ENCODE measurements at regions not wholly inside any gene's neighbourhood (a gene's known extent, or its start where the extent isn't known, plus 50 kb on each side); places are given as distances from the start of the nearest gene placed in this dataset.
"Not testable (repeated sequence)": the region's sequence is repeated elsewhere in the genome, so short reads cannot be mapped to it uniquely, and the experiment has no call there.

DNA sequence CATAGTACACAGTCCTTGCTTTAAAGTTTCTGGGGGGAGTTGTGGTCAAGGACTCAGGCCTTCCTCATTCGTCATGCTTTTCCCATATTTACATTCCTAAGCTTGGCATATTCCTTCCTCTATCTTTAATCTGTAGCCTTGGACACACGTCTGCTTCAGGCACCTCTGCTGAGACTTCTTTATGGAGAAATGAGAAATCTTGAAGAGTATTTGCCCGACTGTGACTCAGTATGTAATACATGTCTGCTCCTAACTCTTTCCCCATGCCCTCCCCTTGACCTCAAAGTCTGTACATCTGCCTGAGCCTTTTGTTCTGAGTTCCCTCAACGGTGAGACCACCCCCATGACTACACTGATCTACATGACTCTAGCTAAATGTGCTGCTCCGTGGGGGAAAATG lies 246.1 kb downstream of the SI start:
- CTCF ChIA-PET, result no interaction called here
- intact Hi-C loops (cut with micrococcal nuclease), result no loop called here
- Mint-ChIP-seq H3K4me1 (ENCODE audit: low read depth) (no peaks in the 10 kb centered on the region), H3K27ac (no peak overlapping the region), H3K36me3 (ENCODE audit: low read depth) (no peaks in the 10 kb centered on the region), H3K9me3 (no peaks in the 10 kb centered on the region), H3K27me3 (ENCODE audit: low read depth) (no peaks in the 10 kb centered on the region), H3K4me3 (no peak overlapping the region)
- no peak for DNase-seq

DNA sequence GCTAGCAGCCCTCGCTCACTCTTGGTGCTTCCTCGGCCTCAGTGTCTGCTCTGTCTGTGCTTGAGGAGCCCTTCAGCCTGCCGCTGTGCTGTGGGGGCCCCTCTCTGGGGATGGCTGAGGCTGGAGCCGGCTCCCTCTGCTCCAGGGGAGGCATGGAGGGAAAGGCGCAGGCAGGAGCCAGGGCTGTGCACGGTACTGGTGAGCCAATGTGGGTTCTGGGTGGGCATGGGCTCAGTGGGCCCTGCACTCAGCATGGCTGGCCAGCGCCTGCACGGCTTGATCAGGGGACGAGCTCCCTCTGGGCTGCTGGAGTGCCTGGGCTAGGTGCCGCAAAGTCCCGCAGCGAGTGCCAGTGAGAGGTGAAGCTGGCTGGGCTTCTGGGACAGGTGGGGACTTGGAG lies 260.0 kb downstream of the SI start:
- H3K27ac Mint-ChIP-seq, result no peak overlapping the region
- H3K27me3 Mint-ChIP-seq (ENCODE audit: low read depth), result peaks cover 1% of the 10 kb centered on the region
- intact Hi-C loops (cut with micrococcal nuclease), result no loop called here
- H3K9me3 Mint-ChIP-seq, result peaks cover 11% of the 10 kb centered on the region
- no peak overlapping the region for H3K4me3 Mint-ChIP-seq
- CTCF ChIA-PET, result no interaction called here
- no peaks in the 10 kb centered on the region for H3K36me3 Mint-ChIP-seq (ENCODE audit: low read depth)
- no peak for DNase-seq
- no peaks in the 10 kb centered on the region for H3K4me1 Mint-ChIP-seq (ENCODE audit: low read depth)

DNA sequence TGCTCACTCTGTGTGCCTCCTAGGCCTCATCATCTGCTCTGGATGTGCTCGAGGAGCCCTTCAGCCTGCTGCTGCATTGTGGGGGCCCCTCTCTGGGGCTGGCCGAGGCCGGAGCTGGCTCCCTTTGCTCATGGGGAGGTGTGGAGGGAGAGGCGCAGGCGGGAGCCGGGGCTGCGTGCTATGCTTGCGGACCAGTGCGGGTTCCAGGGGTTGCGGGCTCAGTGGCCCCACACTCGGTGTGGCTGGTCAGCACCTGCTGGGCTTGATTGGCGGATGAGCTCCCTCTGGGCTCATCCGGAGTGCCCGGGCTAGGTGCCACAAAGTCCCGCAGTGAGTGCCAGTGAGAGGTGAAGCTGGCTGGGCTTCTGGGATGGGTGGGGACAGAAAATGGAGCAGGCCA lies 264.2 kb downstream of the SI start:
- no peak for DNase-seq
- Mint-ChIP-seq H3K27me3 (ENCODE audit: low read depth) (peaks cover 1% of the 10 kb centered on the region), H3K4me3 (no peak overlapping the region), H3K9me3 (peaks cover 10% of the 10 kb centered on the region), H3K4me1 (ENCODE audit: low read depth) (no peaks in the 10 kb centered on the region), H3K36me3 (ENCODE audit: low read depth) (no peaks in the 10 kb centered on the region), H3K27ac (no peak overlapping the region)
- CTCF ChIA-PET, result no interaction called here
- intact Hi-C loops (cut with micrococcal nuclease), result no loop called here

DNA sequence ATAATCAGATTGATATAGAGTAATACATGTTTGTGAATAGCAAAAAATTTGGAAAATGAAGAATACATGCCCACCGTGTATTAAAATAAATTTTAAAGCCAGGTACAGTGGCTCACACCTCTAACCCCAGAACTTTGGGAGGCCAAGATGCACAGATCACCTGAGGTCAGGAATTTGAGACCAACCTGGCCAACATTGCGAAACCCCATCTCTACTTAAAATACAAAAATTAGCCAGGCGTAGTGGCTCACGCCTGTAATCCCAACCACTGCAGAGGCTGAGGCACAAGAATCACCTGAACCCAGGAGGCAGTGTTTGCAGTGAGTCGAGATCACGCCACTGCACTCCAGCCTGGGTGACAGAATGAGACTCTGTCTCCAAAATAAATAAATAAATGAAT lies 266.3 kb downstream of the SI start:
- H3K27me3 Mint-ChIP-seq (ENCODE audit: low read depth), result peaks cover 1% of the 10 kb centered on the region
- no peaks in the 10 kb centered on the region for H3K36me3 Mint-ChIP-seq (ENCODE audit: low read depth)
- H3K9me3 Mint-ChIP-seq, result peaks cover 5% of the 10 kb centered on the region
- CTCF ChIA-PET, result no interaction called here
- no peak overlapping the region for H3K27ac Mint-ChIP-seq
- intact Hi-C loops (cut with micrococcal nuclease), result no loop called here
- no peaks in the 10 kb centered on the region for H3K4me1 Mint-ChIP-seq (ENCODE audit: low read depth)
- DNase-seq, result no peak
- H3K4me3 Mint-ChIP-seq, result no peak overlapping the region

DNA sequence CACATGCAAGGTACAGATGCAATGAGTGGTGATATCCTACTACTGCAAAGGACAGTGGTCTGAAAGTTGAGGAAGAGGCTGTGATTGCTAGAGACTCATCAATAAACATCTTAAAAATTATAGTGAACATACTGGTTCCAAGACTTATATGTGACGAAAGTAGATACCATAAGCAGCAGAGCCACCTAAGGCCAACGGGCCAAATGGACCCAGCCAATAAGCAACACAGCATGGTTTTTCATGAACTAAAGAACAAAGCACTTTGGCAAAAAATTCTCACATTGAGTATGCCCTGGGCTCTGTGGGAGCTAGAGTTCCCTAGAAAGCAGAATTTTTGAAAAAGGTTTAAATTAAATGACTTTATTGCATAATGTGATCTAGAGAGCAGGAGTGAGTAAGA lies 272.1 kb downstream of the SI start:
- Mint-ChIP-seq H3K27ac (no peak overlapping the region), H3K36me3 (ENCODE audit: low read depth) (no peaks in the 10 kb centered on the region), H3K9me3 (peaks cover 5% of the 10 kb centered on the region), H3K4me1 (ENCODE audit: low read depth) (no peaks in the 10 kb centered on the region), H3K27me3 (ENCODE audit: low read depth) (no peaks in the 10 kb centered on the region), H3K4me3 (no peak overlapping the region)
- CTCF ChIA-PET, result no interaction called here
- no peak for DNase-seq
- intact Hi-C loops (cut with micrococcal nuclease), result no loop called here

DNA sequence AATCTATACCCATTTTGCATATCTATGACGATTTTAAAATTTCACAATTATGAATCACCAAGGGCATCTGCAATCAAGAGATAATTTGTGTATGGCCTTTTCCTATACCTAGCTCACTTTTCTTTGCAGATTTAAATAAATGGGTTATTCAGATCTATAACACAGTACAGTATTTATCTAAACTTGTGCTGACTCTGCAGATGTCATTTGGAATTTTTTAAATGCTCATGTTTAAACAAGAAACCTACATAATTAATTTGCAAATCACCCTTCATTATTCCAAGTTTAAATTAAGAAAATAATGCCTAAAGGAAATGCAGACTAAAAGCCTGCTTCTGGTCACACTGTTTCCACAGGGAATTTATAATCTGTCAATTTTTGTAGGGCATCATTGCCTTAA lies 284.2 kb downstream of the SI start:
- H3K4me1 Mint-ChIP-seq (ENCODE audit: low read depth), result no peaks in the 10 kb centered on the region
- no peak overlapping the region for H3K4me3 Mint-ChIP-seq
- peaks cover 3% of the 10 kb centered on the region for H3K9me3 Mint-ChIP-seq
- DNase-seq, result no peak
- intact Hi-C loops (cut with micrococcal nuclease), result no loop called here
- CTCF ChIA-PET, result interaction anchor here (0.7 kb wide), 1 partner anchor 42 kb away, joined by 3 read pairs; no protein-coding TSS in a partner anchor
- no peaks in the 10 kb centered on the region for H3K36me3 Mint-ChIP-seq (ENCODE audit: low read depth)
- H3K27me3 Mint-ChIP-seq (ENCODE audit: low read depth), result no peaks in the 10 kb centered on the region
- H3K27ac Mint-ChIP-seq, result no peak overlapping the region

DNA sequence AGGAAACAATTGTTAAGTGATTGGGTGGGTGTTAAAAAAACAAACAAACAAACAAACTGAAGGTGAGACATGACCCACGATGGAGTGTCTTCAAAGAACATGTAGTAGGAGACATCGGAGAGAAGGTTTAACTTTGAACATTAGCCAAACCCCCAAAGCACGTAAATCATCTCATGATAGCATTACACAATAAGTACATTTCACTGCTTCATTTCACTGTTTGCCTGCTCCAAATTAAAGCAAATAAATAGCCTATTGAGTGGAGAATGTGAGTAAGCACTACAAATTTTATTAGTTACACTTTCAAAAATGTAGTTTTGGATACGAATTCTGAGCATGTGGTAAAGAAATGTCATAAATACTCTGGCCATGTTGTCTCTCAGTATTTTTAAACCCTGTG lies 287.0 kb downstream of the SI start:
- intact Hi-C loops (cut with micrococcal nuclease), result no loop called here
- no peak for DNase-seq
- no peak overlapping the region for H3K4me3 Mint-ChIP-seq
- CTCF ChIA-PET, result interaction anchor here (0.6 kb wide), 1 partner anchor 8 kb away, joined by 4 read pairs; no protein-coding TSS in a partner anchor
- peaks cover 10% of the 10 kb centered on the region for H3K9me3 Mint-ChIP-seq
- no peaks in the 10 kb centered on the region for H3K4me1 Mint-ChIP-seq (ENCODE audit: low read depth)
- no peaks in the 10 kb centered on the region for H3K27me3 Mint-ChIP-seq (ENCODE audit: low read depth)
- no peaks in the 10 kb centered on the region for H3K36me3 Mint-ChIP-seq (ENCODE audit: low read depth)
- no peak overlapping the region for H3K27ac Mint-ChIP-seq

DNA sequence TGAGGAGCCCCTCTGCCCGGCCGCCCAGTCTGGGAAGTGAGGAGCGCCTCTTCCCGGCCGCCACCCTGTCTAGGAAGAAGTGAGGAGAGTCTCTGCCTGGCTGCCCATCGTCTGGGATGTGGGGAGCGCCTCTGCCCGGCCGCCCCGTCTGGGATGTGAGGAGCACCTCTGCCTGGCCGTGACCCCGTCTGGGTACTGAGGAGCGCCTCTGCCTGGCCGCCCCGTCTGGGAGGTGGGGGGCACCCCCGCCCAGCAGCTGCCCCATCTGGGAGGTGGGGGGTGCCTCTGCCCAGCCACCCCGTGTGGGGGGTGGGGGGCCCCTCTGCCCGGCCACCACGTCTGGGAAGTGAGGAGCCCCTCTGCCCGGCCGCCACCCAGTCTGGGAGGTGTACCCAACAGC lies 293.9 kb downstream of the SI start:
- H3K9me3 Mint-ChIP-seq, result peaks cover 14% of the 10 kb centered on the region
- H3K27ac Mint-ChIP-seq; H3K4me3 Mint-ChIP-seq; CTCF ChIA-PET; H3K27me3 Mint-ChIP-seq (ENCODE audit: low read depth); H3K36me3 Mint-ChIP-seq (ENCODE audit: low read depth); intact Hi-C loops (cut with micrococcal nuclease); H3K4me1 Mint-ChIP-seq (ENCODE audit: low read depth); DNase-seq: not testable (repeated sequence)

DNA sequence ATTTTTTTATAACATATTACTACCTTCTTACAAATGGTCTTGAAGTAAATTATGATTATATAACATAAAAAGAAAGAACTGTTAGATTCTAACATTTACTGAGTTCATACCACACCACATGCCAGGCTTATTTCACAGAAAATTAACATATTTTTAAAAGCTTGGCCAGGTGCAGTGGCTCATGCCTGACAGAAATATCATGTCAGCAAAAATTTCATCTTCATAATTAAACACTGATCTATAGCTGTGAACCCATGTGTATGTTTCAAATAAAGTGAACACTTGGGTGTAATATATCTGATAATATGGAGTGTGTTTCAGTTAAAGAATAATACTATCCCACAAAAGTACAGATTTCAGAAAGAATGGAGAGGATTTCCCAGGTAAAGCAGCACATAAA lies 296.5 kb downstream of the SI start:
- no peak overlapping the region for H3K4me3 Mint-ChIP-seq
- no peak overlapping the region for H3K27ac Mint-ChIP-seq
- H3K36me3 Mint-ChIP-seq (ENCODE audit: low read depth), result no peaks in the 10 kb centered on the region
- no peak for DNase-seq
- H3K9me3 Mint-ChIP-seq, result peaks cover 9% of the 10 kb centered on the region
- no peaks in the 10 kb centered on the region for H3K4me1 Mint-ChIP-seq (ENCODE audit: low read depth)
- intact Hi-C loops (cut with micrococcal nuclease), result no loop called here
- no peaks in the 10 kb centered on the region for H3K27me3 Mint-ChIP-seq (ENCODE audit: low read depth)
- CTCF ChIA-PET, result no interaction called here

DNA sequence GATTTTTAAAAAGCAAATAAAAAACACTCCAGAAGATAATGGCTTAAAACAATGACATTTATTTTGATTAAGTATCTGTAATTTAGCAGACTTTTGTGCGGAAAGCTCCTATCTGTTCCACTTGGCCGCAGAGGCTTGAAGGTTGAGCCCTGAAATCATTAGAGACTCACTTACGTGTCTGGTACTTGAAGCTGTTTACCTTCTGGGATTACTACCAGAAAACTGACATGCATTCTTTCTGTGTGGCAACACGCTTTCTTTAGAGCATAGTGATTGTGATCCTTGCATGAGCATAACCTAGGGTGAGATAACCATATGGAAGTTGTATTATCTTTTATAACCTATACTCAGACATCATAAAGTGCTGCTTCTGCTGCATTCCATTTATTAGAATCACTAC lies 298.5 kb downstream of the SI start:
- peaks cover 6% of the 10 kb centered on the region for H3K9me3 Mint-ChIP-seq
- no peak overlapping the region for H3K4me3 Mint-ChIP-seq
- H3K36me3 Mint-ChIP-seq (ENCODE audit: low read depth), result no peaks in the 10 kb centered on the region
- no peak for DNase-seq
- CTCF ChIA-PET, result no interaction called here
- H3K27me3 Mint-ChIP-seq (ENCODE audit: low read depth), result no peaks in the 10 kb centered on the region
- no peaks in the 10 kb centered on the region for H3K4me1 Mint-ChIP-seq (ENCODE audit: low read depth)
- intact Hi-C loops (cut with micrococcal nuclease), result no loop called here
- no peak overlapping the region for H3K27ac Mint-ChIP-seq

DNA sequence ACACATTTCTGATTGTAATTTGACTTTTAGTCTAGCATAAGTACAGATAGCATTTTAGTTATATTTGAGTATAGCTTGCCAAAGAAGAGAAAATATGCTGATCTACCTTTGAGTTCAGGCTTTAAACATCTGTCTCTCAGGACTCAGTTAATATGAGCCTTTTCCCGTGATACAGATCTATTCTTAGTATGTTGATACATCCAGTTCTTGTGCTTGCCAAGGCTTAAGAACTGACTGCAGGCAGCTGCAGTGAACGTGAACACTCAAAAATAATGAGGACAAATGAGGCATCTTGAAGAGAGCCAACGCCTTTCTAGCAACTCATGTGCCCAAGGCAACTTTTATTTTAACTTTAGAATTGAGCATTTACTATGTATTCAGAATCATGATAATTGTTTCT lies 325.5 kb downstream of the SI start:
- intact Hi-C loops (cut with micrococcal nuclease), result no loop called here
- CTCF ChIA-PET, result no interaction called here
- Mint-ChIP-seq H3K4me3 (no peak overlapping the region), H3K36me3 (ENCODE audit: low read depth) (no peaks in the 10 kb centered on the region), H3K27ac (no peak overlapping the region), H3K9me3 (no peaks in the 10 kb centered on the region), H3K4me1 (ENCODE audit: low read depth) (no peaks in the 10 kb centered on the region), H3K27me3 (ENCODE audit: low read depth) (no peaks in the 10 kb centered on the region)
- no peak for DNase-seq

DNA sequence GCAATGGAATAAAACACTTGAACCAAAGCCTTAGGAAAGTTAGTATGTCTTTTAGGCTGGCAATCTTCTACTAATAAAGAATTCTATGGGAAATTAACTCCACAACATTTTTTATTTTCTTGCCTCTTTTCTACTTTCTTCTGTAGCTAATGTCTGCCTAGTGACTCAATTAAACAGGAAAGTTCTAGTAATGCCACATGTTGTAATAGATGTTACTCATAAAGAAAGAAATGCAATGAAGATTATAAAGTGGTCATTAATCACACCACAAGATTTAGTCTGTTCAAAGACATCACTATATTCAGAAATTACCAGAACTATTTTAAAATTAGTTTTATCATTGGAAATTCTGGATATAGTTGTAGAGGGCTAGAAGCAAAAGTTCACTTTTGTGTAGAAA lies 329.7 kb downstream of the SI start:
- H3K4me1 Mint-ChIP-seq (ENCODE audit: low read depth), result no peaks in the 10 kb centered on the region
- no peaks in the 10 kb centered on the region for H3K36me3 Mint-ChIP-seq (ENCODE audit: low read depth)
- CTCF ChIA-PET, result no interaction called here
- peaks cover 3% of the 10 kb centered on the region for H3K9me3 Mint-ChIP-seq
- no peaks in the 10 kb centered on the region for H3K27me3 Mint-ChIP-seq (ENCODE audit: low read depth)
- H3K4me3 Mint-ChIP-seq, result no peak overlapping the region
- no peak overlapping the region for H3K27ac Mint-ChIP-seq
- no peak for DNase-seq
- intact Hi-C loops (cut with micrococcal nuclease), result no loop called here

DNA sequence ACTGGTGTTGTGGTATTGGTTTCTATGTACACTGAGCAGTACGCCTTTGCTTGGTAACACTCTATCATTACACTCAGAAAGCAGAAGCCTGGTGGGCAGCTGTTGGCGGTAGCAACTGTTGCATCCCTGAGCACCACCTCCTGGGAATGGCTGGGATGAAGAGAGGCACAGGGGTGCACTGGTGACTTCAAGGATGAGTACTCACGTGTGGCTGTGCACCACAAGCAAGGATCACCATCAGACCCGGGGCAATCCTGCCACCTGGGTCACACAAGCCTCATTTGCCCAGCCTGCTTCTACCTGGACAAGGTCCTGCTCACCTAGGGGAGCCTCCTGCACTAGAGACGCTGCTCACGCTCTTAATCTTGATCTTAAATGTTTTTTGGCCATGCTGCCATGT lies 336.4 kb downstream of the SI start:
- Mint-ChIP-seq H3K27me3 (ENCODE audit: low read depth) (no peaks in the 10 kb centered on the region), H3K4me3 (no peak overlapping the region), H3K27ac (no peak overlapping the region), H3K36me3 (ENCODE audit: low read depth) (no peaks in the 10 kb centered on the region), H3K4me1 (ENCODE audit: low read depth) (no peaks in the 10 kb centered on the region), H3K9me3 (peaks cover 15% of the 10 kb centered on the region)
- CTCF ChIA-PET, result no interaction called here
- DNase-seq, result no peak
- intact Hi-C loops (cut with micrococcal nuclease), result no loop called here

DNA sequence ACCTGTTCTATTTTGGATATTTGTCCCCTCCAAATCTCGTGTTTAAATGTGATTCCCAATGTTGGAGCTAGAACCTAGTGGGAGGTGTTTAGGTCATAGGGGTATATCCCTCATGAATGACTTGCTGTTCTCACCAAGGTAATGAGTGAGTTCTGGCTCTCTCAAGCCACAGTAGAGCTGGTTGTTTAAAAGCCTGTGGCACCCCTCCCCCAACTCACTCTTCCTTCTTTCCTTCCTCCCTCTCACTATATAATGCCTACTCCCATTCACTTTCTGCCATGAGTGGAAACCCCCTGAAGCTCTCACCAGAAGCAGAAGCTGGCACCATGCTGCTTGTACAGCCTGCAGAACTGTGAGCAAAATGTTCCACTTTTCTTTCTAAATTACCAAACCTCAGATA lies 341.1 kb downstream of the SI start:
- intact Hi-C loops (cut with micrococcal nuclease), result no loop called here
- H3K27ac Mint-ChIP-seq, result no peak overlapping the region
- H3K27me3 Mint-ChIP-seq (ENCODE audit: low read depth), result no peaks in the 10 kb centered on the region
- H3K9me3 Mint-ChIP-seq, result peaks cover 11% of the 10 kb centered on the region
- H3K4me1 Mint-ChIP-seq (ENCODE audit: low read depth), result no peaks in the 10 kb centered on the region
- H3K36me3 Mint-ChIP-seq (ENCODE audit: low read depth), result no peaks in the 10 kb centered on the region
- DNase-seq, result no peak
- no peak overlapping the region for H3K4me3 Mint-ChIP-seq
- CTCF ChIA-PET, result no interaction called here

All from activated naive CD4-positive, alpha-beta T cell treated with anti-CD3 and anti-CD28 coated beads for 36 hours (primary cell).